ENCODE measurements at regions not wholly inside any gene's neighbourhood (a gene's known extent, or its start where the extent isn't known, plus 50 kb on each side); places are given as distances from the start of the nearest gene placed in this dataset.

- TF ChIP-seq CTCF (IDR thresholded peaks at IDR 0.05; ENCODE audit: low read depth, low read length) = no peak
- no peak for TF ChIP-seq POLR2A (IDR thresholded peaks at IDR 0.05; ENCODE audit: extremely low read depth, insufficient read length)
Observed at GRCh38 chr13:29683041-29683440, 87.6 kb upstream of the SLC7A1 start.
